ENCODE measurements at regions not wholly inside any gene's neighbourhood (a gene's known extent, or its start where the extent isn't known, plus 50 kb on each side); places are given as distances from the start of the nearest gene placed in this dataset.
"Not testable (repeated sequence)": the region's sequence is repeated elsewhere in the genome, so short reads cannot be mapped to it uniquely, and the experiment has no call there.

- intact Hi-C loops (cut with DNase I): no loop called here
- TF ChIP-seq CTCF (IDR thresholded peaks at IDR 0.05): no peak
- H3K4me1 ChIP-seq: no peaks in the 10 kb centered on the region
- peaks cover 0 to 6% (median 0%) of the 10 kb centered on the region in 7 donors for H3K27me3 ChIP-seq
- H3K9me3 ChIP-seq: no peaks in the 10 kb centered on the region
- ATAC-seq (no peak), DNase-seq (no peak)
- 92 to 96% methylated on average over 5 of the region's 5 CpGs for WGBS, 2 donors
- H3K4me3 ChIP-seq: no peak overlapping the region
- H3K36me3 ChIP-seq: no peaks in the 10 kb centered on the region
- H3K27ac ChIP-seq: no peak overlapping the region
These were observed 53.7 kb upstream of the PELI2 start for GRCh38 chr14:56064513-56064912.

- H3K9me3 ChIP-seq; H3K4me1 ChIP-seq; DNase-seq; ATAC-seq; H3K4me3 ChIP-seq; H3K27me3 ChIP-seq; intact Hi-C loops (cut with DNase I); H3K27ac ChIP-seq; H3K36me3 ChIP-seq: not testable (repeated sequence)
- 90 to 92% methylated on average over 4 of the region's 4 CpGs for WGBS, 2 donors
These were observed 53.0 kb upstream of the PELI2 start for GRCh38 chr14:56065199-56065598.

GRCh38 chr14:56065621-56066290 lies 52.5 kb upstream of the PELI2 start:
- WGBS, 2 donors: 92 to 95% methylated on average over 5 of the region's 5 CpGs
- intact Hi-C loops (cut with DNase I): no loop called here

More at GRCh38 chr14:56065621-56066290, 52.5 kb upstream of the PELI2 start:
- no peak for DNase-seq
- no peak overlapping the region for H3K4me3 ChIP-seq
- no peaks in the 10 kb centered on the region for H3K9me3 ChIP-seq
- H3K36me3 ChIP-seq: no peaks in the 10 kb centered on the region
- H3K27me3 ChIP-seq: peaks cover 0 to 6% (median 0%) of the 10 kb centered on the region in 7 donors
- no peak for ATAC-seq
- no peaks in the 10 kb centered on the region for H3K4me1 ChIP-seq
- H3K27ac ChIP-seq: no peak overlapping the region
- TF ChIP-seq CTCF (IDR thresholded peaks at IDR 0.05): no peak
